ENCODE measurements at regions not wholly inside any gene's neighbourhood (a gene's known extent, or its start where the extent isn't known, plus 50 kb on each side); places are given as distances from the start of the nearest gene placed in this dataset.
"Not testable (repeated sequence)": the region's sequence is repeated elsewhere in the genome, so short reads cannot be mapped to it uniquely, and the experiment has no call there.

DNA sequence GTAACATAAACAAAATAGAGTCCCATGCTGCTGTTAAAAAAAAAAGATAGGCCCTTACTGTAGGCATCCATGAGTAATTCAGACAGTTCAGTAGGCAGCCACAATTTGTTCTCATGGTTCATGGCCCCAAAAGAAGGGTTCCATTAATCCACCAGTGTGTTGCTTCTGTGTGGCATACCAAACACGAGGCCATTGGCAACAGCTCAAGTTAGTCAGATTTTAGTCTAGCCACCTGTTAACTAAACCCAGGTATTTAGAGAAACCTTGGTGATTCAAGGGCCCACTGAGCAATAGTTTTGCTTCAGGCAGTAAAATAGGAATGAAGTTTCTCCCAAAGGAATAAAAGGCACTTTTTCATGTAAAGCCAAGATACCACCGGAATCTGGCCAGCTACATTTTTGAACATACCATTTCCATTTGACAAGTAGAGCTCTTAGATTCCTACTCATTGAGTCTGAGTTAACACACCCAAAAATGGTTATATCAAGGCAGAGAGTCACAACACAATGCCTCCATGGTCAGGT lies 80.1 kb upstream of the SRD5A2 start:
- no peak for DNase-seq (ENCODE audit: low read depth, low spot score)

DNA sequence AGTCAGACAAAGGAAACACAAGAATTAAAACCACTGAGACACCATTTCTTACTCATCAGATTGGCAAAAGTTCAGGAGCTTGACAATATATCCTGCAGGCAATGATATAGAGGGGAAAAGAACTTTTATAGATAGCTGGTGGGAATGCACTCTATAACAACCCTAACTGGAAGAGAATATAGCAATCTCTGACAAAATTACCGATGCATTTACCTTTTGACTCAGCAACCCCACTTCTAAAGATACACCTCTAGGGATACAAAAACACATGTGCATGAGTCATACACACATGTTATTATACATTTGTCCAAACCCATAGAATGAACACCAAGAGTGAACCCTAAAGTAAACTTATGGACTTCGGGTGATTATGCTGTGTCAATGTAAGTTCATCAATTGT lies 79.4 kb upstream of the SRD5A2 start:
- DNase-seq (ENCODE audit: low read depth, low spot score), result no peak

DNA sequence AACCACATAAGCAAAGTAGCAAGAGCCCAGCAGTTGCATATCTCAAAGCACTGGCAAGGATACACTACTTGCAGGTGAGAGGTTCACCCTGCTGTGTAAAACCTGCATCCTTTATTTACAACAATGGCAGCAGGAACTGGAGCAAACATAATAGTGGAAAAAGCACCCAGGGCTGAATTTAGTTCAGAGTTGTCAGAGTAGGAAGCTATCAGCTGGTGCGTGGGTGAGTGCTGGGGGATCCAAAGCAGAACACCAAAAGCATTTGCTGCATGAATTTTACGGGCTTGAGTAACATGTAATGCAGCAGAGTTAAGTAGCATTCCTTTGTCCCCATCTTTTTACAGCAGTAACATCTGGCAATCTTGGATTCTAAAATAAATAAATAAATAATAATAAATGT lies 73.5 kb upstream of the SRD5A2 start:
- DNase-seq (ENCODE audit: low read depth, low spot score), result no peak

DNA sequence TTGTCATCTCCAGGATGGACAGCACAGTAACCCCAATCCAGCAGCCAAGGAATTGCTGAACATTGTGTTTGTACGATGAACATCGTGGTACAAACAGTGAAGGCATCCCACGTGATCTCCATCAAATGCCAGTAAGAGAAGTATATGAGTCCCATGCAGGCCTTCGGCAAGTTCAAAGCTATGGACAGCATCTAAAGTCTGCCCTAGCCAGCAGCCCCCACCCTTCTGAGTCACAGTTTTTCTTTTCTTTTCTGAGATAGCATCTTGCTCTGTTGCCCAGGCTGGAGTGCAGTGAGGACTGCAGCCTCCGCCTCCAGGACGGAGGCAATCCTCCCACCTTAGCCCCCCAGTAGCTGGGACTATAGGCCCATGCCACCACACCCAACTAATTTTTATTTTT lies 71.0 kb upstream of the SRD5A2 start:
- DNase-seq (ENCODE audit: low read depth, low spot score), result no peak

DNA sequence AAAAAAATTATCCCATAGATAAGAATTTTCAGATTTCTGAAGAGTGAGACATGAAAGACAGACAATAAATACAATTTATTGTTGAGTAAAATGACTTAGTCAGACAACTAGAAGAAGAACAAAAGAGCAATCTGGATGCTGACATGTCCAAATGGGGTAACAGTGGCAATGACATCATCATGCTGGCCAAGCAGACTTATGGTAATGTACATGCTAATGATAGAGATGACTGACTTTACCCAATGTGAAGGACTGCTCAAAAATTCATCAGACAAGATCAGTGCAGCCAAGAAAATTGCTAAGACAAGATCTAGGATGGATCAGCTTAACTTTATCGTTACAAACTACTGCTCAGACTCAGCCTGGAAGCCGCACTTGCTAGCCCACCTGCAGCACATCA lies 70.5 kb upstream of the SRD5A2 start:
- DNase-seq (ENCODE audit: low read depth, low spot score), result no peak

DNA sequence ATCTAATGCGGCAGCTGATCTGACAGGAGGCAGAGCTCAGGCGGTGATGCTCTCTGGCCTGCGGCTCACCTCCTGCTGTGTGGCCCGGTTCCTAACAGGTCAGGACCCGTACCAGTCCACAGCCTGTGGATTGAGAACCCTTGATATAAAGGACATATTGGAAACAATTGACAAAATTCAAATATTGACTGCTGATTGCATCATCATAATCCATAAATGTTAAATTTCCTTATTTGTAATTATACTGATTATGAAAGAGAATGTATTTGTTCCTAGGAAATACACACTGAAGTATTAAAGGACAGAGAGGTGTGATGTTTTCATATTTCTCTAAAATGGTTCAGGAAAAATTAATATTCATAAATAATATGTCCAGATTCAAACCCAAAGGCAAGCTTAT lies 63.8 kb upstream of the SRD5A2 start:
- DNase-seq (ENCODE audit: low read depth, low spot score), result no peak

DNA sequence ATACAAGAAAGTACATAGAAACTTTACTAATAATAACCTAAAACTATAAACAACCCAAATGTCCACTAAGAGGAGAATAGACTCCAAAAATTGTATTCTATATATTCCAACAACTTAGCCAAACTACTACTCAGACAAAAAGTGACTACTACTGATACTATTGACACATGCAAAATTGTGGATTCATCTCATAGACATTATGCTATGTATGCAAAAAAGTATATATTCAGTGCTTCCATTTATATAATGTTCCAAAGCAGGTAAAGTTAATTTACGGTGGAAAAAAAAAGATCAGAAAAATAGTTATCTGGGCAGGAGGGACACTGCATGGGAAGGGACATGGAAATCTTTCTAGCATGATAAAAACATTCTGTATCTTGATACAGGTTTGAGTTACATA lies 62.0 kb upstream of the SRD5A2 start:
- no peak for DNase-seq (ENCODE audit: low read depth, low spot score)

DNA sequence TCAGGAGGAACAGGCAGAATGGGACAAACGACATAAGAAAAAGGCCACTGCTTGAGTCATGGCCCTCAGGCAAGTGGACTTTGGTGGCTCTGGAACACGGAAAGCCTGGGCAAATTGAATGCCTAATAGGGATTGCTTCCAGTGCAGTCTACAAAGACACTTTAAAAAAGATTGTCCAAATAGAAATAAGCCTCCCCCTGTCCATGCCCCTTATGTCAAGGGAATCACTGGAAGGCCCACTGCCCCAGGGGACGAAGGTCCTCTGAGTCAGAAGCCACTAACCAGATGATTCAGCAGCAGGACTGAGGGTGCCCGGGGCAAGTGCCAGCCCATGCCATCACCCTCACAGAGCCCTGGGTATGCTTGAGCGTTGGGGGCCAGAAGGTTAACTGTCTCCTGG lies 51.5 kb upstream of the SRD5A2 start:
- DNase-seq (ENCODE audit: low read depth, low spot score), result not testable (repeated sequence)
